Mesodermal cell (in vitro differentiated cells): ENCODE measurements at regions not wholly inside any gene's neighbourhood (a gene's known extent, or its start where the extent isn't known, plus 50 kb on each side); places are given as distances from the start of the nearest gene placed in this dataset.

Experiments used
- H3K27ac ChIP-seq: 2 replicates; pipeline ENCODE4 v1.7.0; 2013; ENCODE audit warnings: mild to moderate bottlenecking, low read depth, low read length, moderate library complexity; ENCODE audit not compliant: severe bottlenecking
- H3K36me3 ChIP-seq: 2 replicates; pipeline ENCODE4 v1.7.1; 2013; ENCODE audit warnings: mild to moderate bottlenecking, low read length, moderate library complexity; ENCODE audit not compliant: control insufficient read depth, insufficient read depth
- H3K4me1 ChIP-seq: one replicate; pipeline ENCODE4 v1.7.1; 2013; ENCODE audit warnings: mild to moderate bottlenecking, low read length; ENCODE audit not compliant: insufficient read depth, control insufficient read depth, poor library complexity, severe bottlenecking
- H3K4me3 ChIP-seq: 2 replicates; pipeline ENCODE4 v1.7.0; 2013; ENCODE audit warnings: low read length, control low read depth, mild to moderate bottlenecking; ENCODE audit not compliant: insufficient read depth, poor library complexity, severe bottlenecking; ENCODE audit errors: extremely low read depth
- H3K9me3 ChIP-seq: 2 replicates; pipeline ENCODE4 v1.7.1; 2013; ENCODE audit warnings: mild to moderate bottlenecking, low read length, moderate library complexity; ENCODE audit not compliant: control insufficient read depth
- WGBS, 2 experiments: methylation state at CpG; one replicate each; pipeline ENCODE4 v1.1.5; 2013; ENCODE audit warnings: missing lambda C conversion rate in 2 of 2; ENCODE audit not compliant: insufficient coverage in 2 of 2; 5-methylcytosine and 5-hydroxymethylcytosine counted together

- H3K9me3 ChIP-seq: peaks cover 7% of the 10 kb centered on the region
- peaks cover 14% of the 10 kb centered on the region for H3K4me1 ChIP-seq
- 63% methylated on average over 1 of the region's 4 CpGs; no CpG with 5 or more reads in 1 of the 2 experiments for WGBS, 2 experiments
- H3K27ac ChIP-seq: peak overlapping the region; percentile 51
- no peak overlapping the region for H3K4me3 ChIP-seq
- H3K36me3 ChIP-seq: no peaks in the 10 kb centered on the region
These were observed 123.5 kb upstream of the TBL1XR1 start for GRCh38 chr3:177320765-177321247.

GRCh38 chr3:177321819-177322218, 124.5 kb upstream of the TBL1XR1 start:
- Histone ChIP-seq H3K4me3 (no peak overlapping the region), H3K36me3 (no peaks in the 10 kb centered on the region), H3K9me3 (peaks cover 7% of the 10 kb centered on the region), H3K27ac (no peak overlapping the region), H3K4me1 (peaks cover 14% of the 10 kb centered on the region)
- no CpG with 5 or more reads among the region's 6 CpGs for WGBS, 2 experiments

- 94 to 95% methylated on average over 8 of the region's 10 CpGs for WGBS, 2 experiments
- no peaks in the 10 kb centered on the region for H3K9me3 ChIP-seq
- no peak overlapping the region for H3K27ac ChIP-seq
- H3K36me3 ChIP-seq: no peaks in the 10 kb centered on the region
- no peak overlapping the region for H3K4me3 ChIP-seq
- peaks cover 14% of the 10 kb centered on the region for H3K4me1 ChIP-seq
These were observed 125.6 kb upstream of the TBL1XR1 start for GRCh38 chr3:177322881-177323280.

- Histone ChIP-seq H3K27ac (no peak overlapping the region), H3K36me3 (no peaks in the 10 kb centered on the region), H3K4me3 (no peak overlapping the region), H3K9me3 (no peaks in the 10 kb centered on the region), H3K4me1 (no peaks in the 10 kb centered on the region)
- 97 to 100% methylated on average over 2 to 3 of the region's 3 CpGs for WGBS, 2 experiments
These were observed 132.6 kb upstream of the TBL1XR1 start for GRCh38 chr3:177329854-177330253.

- Histone ChIP-seq H3K9me3 (no peaks in the 10 kb centered on the region), H3K36me3 (no peaks in the 10 kb centered on the region), H3K27ac (no peak overlapping the region), H3K4me3 (no peak overlapping the region), H3K4me1 (no peaks in the 10 kb centered on the region)
- 90% methylated on average over 4 of the region's 6 CpGs; no CpG with 5 or more reads in 1 of the 2 experiments for WGBS, 2 experiments
These were observed 133.5 kb upstream of the TBL1XR1 start for GRCh38 chr3:177330779-177331178.

GRCh38 chr3:177331203-177331835, 134.0 kb upstream of the TBL1XR1 start:
- Histone ChIP-seq H3K9me3 (no peaks in the 10 kb centered on the region), H3K4me1 (peaks cover 2% of the 10 kb centered on the region), H3K27ac (no peak overlapping the region), H3K4me3 (no peak overlapping the region), H3K36me3 (no peaks in the 10 kb centered on the region)
- no CpG with 5 or more reads among the region's 3 CpGs for WGBS, 2 experiments

- 83% methylated on average over 2 of the region's 2 CpGs; no CpG with 5 or more reads in 1 of the 2 experiments for WGBS, 2 experiments
- Histone ChIP-seq H3K36me3 (no peaks in the 10 kb centered on the region), H3K27ac (no peak overlapping the region), H3K9me3 (no peaks in the 10 kb centered on the region), H3K4me1 (peaks cover 7% of the 10 kb centered on the region), H3K4me3 (no peak overlapping the region)
These were observed 135.7 kb upstream of the TBL1XR1 start for GRCh38 chr3:177332955-177333354.

- no peaks in the 10 kb centered on the region for H3K36me3 ChIP-seq
- H3K4me1 ChIP-seq: peaks cover 14% of the 10 kb centered on the region
- no peak overlapping the region for H3K27ac ChIP-seq
- no peak overlapping the region for H3K4me3 ChIP-seq
- 93 to 96% methylated on average over 2 to 5 of the region's 7 CpGs for WGBS, 2 experiments
- H3K9me3 ChIP-seq: no peaks in the 10 kb centered on the region
These were observed 136.5 kb upstream of the TBL1XR1 start for GRCh38 chr3:177333533-177334520.

- H3K4me1 ChIP-seq: peaks cover 20% of the 10 kb centered on the region
- H3K27ac ChIP-seq: no peak overlapping the region
- WGBS, 2 experiments: 92% methylated on average over 5 of the region's 5 CpGs
These were observed 137.5 kb upstream of the TBL1XR1 start for GRCh38 chr3:177334803-177335202.

GRCh38 chr3:177335728-177336127, 138.4 kb upstream of the TBL1XR1 start:
- H3K27ac ChIP-seq: no peak overlapping the region
- H3K4me1 ChIP-seq: peaks cover 25% of the 10 kb centered on the region
- no peak overlapping the region for H3K4me3 ChIP-seq
- 87% methylated on average over 3 of the region's 3 CpGs; no CpG with 5 or more reads in 1 of the 2 experiments for WGBS, 2 experiments
- no peaks in the 10 kb centered on the region for H3K36me3 ChIP-seq
- no peaks in the 10 kb centered on the region for H3K9me3 ChIP-seq

More at GRCh38 chr3:177334803-177335202, 137.5 kb upstream of the TBL1XR1 start:
- H3K4me3 ChIP-seq: no peak overlapping the region
- no peaks in the 10 kb centered on the region for H3K36me3 ChIP-seq
- no peaks in the 10 kb centered on the region for H3K9me3 ChIP-seq
